Neural cell (in vitro differentiated cells): ENCODE measurements at regions not wholly inside any gene's neighbourhood (a gene's known extent, or its start where the extent isn't known, plus 50 kb on each side); places are given as distances from the start of the nearest gene placed in this dataset.

Source experiments
- CTCF ChIP-seq: fragments of 450-650 bp; IDR thresholded peaks from 2 replicates; pipeline ENCODE4 v1.5.1; 2014; ENCODE audit warnings: antibody characterized with exemption, mild to moderate bottlenecking, moderate library complexity; ENCODE audit not compliant: poor library complexity, severe bottlenecking
- EP300 ChIP-seq: fragments of 450-650 bp; conservative IDR thresholded peaks from 2 replicates; pipeline ENCODE4 v1.6.1; 2014; ENCODE audit warnings: antibody characterized with exemption, mild to moderate bottlenecking, moderate library complexity; ENCODE audit not compliant: poor library complexity, severe bottlenecking
- EZH2 ChIP-seq: fragments of 200-600, 300-800 bp; shearing (Covaris generic), sonication (generic); IDR thresholded peaks from 2 replicates; pipeline ENCODE4 v1.6.1; 2014; ENCODE audit warnings: antibody characterized with exemption, low read length, borderline replicate concordance, mild to moderate bottlenecking; ENCODE audit not compliant: insufficient read depth, poor library complexity, severe bottlenecking
- POLR2AphosphoS5 ChIP-seq: IDR thresholded peaks from 2 replicates; pipeline ENCODE4 v1.6.1; 2012
- RAD21 ChIP-seq: fragments of 450-650 bp; conservative IDR thresholded peaks from 2 replicates; pipeline ENCODE4 v1.6.1; 2014; ENCODE audit warnings: antibody characterized with exemption, mild to moderate bottlenecking, moderate library complexity
- REST ChIP-seq: IDR thresholded peaks from 2 replicates; pipeline ENCODE4 v1.6.1; 2012; ENCODE audit warnings: borderline replicate concordance
- SMC3 ChIP-seq: fragments of 450-650 bp; conservative IDR thresholded peaks from 2 replicates; pipeline ENCODE4 v1.6.1; 2014; ENCODE audit warnings: antibody characterized with exemption, mild to moderate bottlenecking, moderate library complexity; ENCODE audit not compliant: poor library complexity
- TAF1 ChIP-seq: IDR thresholded peaks from 2 replicates; pipeline ENCODE4 v1.6.1; 2012; ENCODE audit warnings: low read depth

- no peak for TF ChIP-seq CTCF
- no peak for TF ChIP-seq EZH2
- TF ChIP-seq EP300, result no peak
- TF ChIP-seq POLR2AphosphoS5, result no peak
- TF ChIP-seq TAF1, result no peak
- TF ChIP-seq SMC3, result no peak
- TF ChIP-seq REST, result no peak
- no peak for TF ChIP-seq RAD21
Observed at GRCh38 chr18:34492652-34493051, 217.4 kb upstream of the DTNA start.
